ENCODE measurements at regions not wholly inside any gene's neighbourhood (a gene's known extent, or its start where the extent isn't known, plus 50 kb on each side); places are given as distances from the start of the nearest gene placed in this dataset.

DNA sequence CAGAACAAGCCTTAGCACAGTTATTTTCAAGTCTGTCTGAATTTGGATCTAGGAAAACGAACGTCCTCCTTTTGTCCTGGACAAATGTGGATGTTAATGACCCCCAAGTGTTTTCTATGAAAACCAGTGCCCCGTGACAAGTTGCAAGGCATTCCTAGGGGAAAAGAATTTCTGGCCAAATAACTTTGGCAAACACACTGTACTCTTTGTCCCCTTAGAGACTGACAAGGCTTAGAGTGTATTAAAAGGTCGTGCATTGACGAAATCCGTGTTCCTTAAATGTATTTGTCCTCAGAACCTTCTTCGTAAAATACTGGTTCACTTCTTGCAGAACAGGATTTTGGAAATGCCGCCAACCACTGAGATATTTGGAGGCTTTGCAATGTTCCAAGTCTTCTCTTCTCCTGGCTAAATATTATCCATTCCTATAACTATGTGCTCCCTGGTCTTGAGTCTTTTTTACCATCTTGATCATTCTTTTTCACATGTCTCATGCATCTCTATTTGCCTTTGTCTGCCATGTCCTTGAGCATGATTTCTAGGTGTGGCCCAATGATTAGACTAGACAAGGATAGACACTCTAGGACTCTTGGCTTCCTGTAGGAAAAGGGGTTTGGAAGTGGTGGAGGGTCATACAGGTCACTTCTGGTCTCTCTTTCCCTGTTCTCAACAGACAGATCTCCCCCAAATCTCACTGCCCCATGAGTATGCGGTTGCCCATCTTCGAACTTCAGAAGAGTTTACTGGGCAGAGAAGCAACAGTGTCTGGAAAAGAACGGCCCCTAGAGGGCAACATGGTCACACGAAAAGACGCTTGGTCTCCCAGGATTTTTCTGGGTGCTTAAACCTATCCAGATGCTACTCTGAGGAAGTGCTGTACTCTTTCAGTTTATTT is 117.5 kb downstream of the EDEM1 start:
- DNase-seq: peak; percentile 58

- no peak for DNase-seq
These were observed 118.1 kb downstream of the EDEM1 start for GRCh38 chr3:5305684-5305989.

DNA sequence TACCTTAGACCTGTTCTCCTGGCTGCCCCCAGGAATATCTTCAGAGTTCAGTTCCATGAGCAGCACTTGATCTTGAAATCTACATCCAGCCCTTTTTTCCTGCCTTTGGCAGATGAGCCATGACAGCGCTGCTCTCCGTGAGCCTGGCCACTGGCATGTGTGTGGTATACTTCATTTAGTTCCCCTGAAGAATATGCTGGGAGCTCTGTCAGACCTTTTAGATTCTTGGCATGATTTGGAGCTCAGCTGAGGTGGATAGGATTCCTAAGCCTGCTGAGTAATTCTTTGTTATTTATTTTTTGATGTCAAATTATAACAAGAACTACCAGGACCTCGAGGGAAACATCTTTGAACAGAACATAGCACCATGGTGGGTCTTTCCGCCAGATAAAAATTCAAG is 121.7 kb downstream of the EDEM1 start:
- peak; percentile 40 for DNase-seq

GRCh38 chr3:5309602-5310001 is 122.1 kb downstream of the EDEM1 start:
- DNase-seq: no peak

- DNase-seq: no peak
These were observed 123.0 kb downstream of the EDEM1 start for GRCh38 chr3:5310509-5310908.

GRCh38 chr3:5312290-5312689 is 124.8 kb downstream of the EDEM1 start:
- DNase-seq: no peak

DNA sequence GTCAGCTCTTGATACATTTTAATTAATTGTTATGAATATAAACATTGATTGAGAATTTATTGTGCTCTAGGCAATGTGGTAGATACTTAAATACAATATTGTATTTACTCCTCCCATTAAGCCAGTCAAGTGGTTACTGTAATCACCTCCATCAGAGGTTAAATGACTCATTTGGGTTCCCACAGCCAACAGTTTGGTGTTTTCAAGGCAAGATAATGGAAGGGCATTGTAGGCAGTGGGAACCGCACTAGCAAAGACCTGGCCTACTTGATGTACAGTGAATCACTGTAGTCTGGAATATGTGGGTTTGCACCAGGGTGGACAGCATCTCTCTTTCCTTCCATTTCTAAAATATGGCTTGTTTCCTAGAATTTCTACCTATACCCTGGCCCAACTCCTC is 127.4 kb downstream of the EDEM1 start:
- no peak for DNase-seq

- DNase-seq: peak; percentile 72
These were observed 130.1 kb downstream of the EDEM1 start for GRCh38 chr3:5317557-5317956.

- no peak for DNase-seq
These were observed 131.9 kb downstream of the EDEM1 start for GRCh38 chr3:5319454-5319853.

DNA sequence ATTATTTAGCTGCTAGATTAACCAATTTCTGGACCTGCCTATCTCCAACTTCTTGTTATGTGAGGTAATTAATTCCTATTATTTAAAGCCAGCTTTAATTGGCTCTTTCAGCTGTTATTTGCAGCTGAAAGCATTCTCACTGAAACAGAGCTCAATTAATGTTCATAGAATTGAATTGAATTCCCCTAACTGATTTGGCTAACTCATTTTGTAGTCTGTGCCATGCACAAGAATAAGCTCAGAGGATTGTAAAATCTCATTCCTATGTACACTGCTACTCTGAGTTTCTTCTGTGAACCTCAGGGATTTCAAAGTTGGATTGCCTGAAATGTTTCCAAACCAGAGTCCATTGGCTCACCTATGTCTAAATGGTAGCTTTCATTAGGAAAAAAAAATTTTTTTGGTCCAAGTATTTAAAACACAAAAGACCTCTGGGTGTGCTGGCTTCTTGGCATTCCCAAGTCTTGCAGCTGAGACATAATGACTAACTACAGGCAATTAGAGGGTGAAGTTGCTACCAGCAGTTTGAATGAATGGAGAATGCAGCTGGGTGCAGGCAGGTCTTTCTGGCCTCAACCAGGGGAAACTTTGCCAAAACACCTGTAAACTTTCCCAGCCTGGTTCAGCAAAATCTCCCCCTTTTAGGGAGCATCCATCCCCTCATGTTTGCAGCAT is 134.3 kb downstream of the EDEM1 start:
- DNase-seq: no peak

DNA sequence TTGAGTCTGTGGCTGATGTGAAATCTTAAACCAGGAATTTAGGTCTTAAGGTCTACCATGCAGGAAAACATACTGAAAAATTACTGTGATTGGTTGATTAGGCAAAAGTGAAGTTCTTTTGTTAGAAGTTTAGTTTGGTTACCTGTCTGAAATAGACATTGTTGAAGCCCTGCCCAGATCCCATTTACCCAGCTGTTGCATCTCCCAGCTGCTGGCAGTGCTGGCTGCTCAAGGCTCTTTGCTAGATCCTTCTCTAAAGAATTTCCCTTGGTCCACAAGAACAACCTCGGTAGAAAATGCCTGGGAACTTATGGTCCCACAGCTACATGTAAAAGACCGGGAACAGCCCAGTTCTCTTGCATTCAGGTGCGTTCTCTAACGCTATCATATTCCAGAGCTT is 137.3 kb downstream of the EDEM1 start:
- DNase-seq: no peak

- peak; percentile 59 for DNase-seq
These were observed 142.8 kb downstream of the EDEM1 start for GRCh38 chr3:5330152-5330810.

DNA sequence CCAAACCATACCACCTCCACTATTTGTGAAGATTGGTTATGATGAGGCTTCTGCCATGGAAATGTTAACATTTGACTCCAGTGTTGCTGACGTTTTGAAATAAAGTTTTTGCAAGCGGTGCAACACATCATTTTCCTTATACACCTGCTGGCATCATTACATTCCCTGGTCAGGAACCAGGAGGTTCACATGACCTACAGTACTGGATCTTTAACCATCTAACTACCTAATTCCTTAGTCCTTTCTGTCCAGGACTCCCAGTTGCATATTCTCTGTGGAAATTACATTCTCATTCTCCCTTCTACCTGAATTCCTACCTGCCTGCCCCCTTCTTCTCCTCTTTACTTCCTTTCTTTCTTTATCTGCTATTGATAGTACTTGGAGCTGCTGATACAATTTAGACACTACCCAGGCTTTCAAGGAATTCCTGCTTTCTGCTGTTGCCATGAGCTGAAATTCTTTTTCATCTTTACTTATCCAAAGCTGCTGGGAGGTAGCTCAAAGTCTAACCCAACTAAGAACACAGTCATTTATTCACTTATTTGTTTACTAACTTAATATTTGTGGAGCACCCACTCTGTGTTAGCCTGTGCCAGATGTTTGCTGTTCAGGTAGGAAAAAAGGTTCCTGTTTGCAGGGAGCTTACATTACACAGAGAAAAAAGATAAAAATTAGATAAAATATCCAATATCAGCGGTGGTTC is 144.2 kb downstream of the EDEM1 start:
- DNase-seq: no peak

DNA sequence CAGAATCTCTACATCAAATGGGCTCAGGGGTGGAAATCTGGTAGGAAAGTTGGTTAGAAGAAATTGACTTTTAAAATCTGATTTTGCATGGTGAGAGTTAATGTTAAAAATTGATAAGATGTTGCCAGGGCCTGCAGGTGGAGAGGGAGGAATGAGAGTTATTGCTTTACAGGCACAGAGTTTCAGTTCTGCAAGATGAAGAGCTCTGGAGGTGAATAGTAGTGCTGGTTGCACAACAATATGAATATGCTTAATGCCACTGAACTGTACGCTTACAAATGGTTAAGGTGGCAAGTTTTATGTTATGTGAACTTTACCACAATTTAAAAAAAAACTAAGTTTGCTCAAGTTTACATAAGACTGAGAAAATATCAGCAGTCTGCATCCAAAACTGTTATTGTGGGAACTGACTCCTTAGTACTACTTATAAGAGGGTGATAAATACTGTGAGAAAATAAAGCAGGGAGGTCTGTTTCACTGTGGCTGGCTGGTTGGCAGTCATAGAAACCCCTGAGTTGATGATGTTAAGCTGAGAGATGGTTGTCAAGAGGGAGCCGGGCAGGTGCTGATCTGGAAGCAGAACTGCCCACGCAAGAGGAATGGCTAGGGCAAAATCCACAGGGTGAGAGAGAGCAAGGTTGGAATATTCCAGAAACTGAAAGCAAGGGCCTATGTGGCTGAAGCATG is 144.9 kb downstream of the EDEM1 start:
- no peak for DNase-seq

- DNase-seq: no peak
These were observed 152.5 kb downstream of the EDEM1 start for GRCh38 chr3:5339967-5340535.

DNA sequence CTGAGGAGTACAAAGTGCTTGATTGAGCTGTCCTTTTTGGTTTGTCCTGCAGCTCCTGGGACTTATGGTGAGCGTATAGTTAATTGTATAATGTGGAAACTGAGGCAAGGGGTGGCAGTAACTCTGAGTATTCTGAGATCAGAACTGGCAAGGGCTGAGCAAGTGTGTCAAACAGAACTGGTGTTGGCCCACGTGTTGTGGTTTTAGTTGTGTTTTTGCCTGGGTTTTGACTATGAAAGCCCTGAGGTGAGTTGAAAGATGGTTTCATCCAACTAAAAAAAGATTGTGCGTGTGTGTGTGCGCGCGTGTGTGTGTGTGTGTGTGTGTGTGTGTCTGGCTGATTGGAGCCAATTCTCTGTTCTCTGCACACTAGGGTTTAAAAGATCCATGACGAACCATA is 154.1 kb downstream of the EDEM1 start:
- no peak for DNase-seq

DNA sequence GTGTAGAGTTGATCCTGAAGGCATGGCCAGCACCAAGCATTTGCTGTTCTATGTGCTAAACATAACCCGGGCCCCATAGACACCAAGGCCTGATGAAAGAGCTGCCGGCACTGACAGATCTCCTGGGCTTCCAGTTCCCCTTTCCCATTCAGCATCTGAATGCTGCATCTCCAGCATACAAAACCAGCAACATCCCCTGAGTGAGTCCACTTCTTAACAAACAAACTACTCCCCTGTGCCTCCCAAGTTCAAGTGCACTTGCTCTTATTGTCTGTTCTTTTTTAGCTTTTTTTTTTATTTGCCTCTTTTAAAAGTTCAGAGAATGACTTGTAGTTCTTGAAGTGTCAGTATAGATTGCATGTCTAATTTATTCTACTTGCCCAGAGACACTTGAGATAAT is 156.0 kb downstream of the EDEM1 start:
- no peak for DNase-seq

- no peak for DNase-seq
These were observed 157.2 kb downstream of the EDEM1 start for GRCh38 chr3:5344707-5345106.

DNA sequence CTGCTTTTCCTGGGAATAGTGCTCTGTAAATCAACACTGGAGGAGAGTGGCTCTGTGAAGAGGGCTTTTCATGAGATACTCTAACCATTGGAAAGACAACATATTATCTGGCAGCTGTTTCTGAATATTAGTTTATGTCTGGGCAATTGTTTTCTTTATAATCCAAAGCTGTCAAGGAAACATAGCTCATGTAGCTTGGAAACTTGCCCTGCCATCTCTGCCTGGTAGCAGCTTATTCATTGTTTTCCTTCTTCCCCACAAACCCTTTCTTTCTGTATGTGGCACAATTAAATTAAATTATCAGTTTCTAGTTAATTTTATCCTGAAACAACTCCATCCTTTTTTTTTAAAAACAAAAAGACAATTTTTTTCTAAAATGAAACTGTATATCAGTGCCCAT is 160.0 kb downstream of the EDEM1 start:
- DNase-seq: no peak

DNA sequence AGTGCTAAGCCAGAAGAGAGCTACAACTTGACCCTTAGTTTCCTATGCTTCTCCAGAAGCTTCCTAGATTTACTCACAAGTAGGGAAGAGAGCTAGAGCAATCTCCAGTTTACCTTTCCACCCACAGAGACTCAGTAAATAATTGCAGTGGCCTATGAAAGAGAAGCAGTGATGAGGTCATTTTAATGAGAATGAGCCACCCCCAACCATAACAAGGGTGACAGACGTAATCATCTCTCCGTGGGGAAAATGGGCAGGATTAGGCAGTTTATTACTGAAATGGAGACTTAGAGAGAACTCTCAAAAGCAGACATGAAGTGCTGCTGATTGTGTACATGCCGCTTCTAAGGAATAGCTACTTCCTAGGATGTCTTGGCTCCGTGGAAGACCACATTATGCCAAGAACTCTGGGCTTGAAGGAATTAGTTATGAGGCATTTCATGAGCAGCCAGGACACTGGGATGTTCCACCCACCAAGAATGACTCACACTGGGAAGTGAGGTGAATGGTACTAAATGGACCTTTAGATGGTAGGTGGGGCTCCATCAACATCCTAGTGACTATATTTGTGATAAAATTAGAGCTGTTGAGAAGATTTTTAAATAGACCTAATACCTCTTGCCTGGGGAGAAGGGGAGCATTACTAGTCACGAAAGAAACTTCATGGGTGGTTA is 160.9 kb downstream of the EDEM1 start:
- no peak for DNase-seq

DNA sequence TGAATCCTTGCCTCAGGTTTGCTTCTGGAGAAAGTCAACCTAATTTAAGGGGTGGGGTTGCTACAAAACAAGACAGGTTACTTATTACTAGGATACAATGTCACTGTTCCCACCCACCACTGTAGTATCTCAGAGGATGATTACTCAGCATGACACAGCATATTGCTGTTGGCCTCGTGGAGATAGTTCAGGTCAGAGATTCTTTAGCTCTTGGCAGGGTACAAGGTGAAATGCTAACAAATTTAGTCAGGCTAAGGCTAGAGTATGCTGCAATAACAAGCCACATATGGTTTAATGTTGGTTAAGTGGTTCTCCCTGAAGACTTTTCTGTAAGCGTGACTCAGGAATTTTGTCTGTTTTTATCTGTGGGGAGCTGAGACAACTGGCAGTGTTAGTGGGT is 161.8 kb downstream of the EDEM1 start:
- DNase-seq: no peak

DNA sequence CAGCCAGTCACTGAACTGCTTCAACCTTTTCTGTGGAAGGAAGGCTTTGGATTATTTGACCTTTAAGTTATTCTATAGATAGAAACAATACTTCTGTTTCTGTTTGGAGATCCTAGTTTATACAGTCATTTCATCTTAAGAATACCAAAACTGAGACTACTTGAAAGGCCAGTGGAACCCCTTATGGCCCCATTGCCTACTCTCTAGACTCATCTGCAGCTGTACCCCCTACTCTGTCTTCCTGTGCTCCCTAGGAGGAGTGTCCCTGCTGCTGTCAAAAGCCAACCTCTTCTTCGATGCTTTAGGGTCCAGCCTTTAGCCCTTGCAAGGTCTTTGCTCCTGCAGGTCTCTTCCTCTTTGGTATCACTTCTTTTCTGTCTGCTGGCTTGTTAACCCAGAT is 169.6 kb downstream of the EDEM1 start:
- DNase-seq: no peak
